ENCODE measurements at regions not wholly inside any gene's neighbourhood (a gene's known extent, or its start where the extent isn't known, plus 50 kb on each side); places are given as distances from the start of the nearest gene placed in this dataset.

DNA sequence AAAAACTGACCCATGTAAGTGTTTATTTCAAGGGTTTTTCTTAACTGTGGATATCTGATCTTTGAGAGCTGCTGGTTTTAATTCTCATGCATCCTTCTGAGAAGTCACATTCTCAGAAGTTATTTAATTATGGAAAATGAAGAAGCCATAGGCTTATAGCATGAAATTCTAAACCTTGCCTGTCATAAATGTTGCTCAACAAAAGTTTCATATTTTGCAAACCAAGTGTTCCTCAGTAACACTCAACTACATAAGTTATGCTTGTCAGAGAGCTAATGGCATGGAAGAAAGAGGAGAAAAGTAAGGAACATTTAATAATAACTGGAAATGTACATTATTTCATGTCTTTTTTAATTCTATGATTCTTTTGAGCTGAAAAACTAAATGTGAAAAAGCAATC lies 78.6 kb upstream of the MPP7 start:
- ChIA-PET POLR2A (no interaction called here), CTCF (interaction anchor here (0.5 to 5.1 kb wide), 16 partner anchors 10 to 1070 kb away, joined by 3 to 83 read pairs (median 4); no protein-coding TSS in a partner anchor)
- FAIRE-seq: no peak
- H3K36me3 ChIP-seq (ENCODE audit: control insufficient read depth in 2 of 2, extremely low read depth in 1 of 2, insufficient read depth in 2 of 2, low read length in 2 of 2): no peaks in the 10 kb centered on the region
- H3K9ac ChIP-seq (replicated peaks; ENCODE audit: extremely low read depth, insufficient read depth, low read length): no peak overlapping the region
- H3K4me3 ChIP-seq (replicated peaks in 1 of 3; ENCODE audit: insufficient read depth in 1 of 3, low read depth in 1 of 3, low read length in 3 of 3): no peak overlapping the region
- no peaks in the 10 kb centered on the region for H3K9me3 ChIP-seq (replicated peaks; ENCODE audit: control insufficient read depth, insufficient read depth, low read length)
- dilution Hi-C loops (cut with MboI; ENCODE audit: extremely low pct_ligation_motif_present, low sequenced_read_pairs) (no loop called here), intact Hi-C loops (cut with micrococcal nuclease) (loop anchor here (1.0 to 5.0 kb wide), 5 partner anchors 78 to 824 kb away; partner anchors contain the start of gene MPP7)
- TF ChIP-seq JUN (IDR thresholded peaks at IDR 0.05; ENCODE audit: borderline replicate concordance, insufficient read depth, insufficient read length, low read depth) (no peak), GATA2 (IDR thresholded peaks at IDR 0.05; ENCODE audit: insufficient read depth, insufficient read length, low read depth, low read length) (no peak), FOS (IDR thresholded peaks at IDR 0.05; ENCODE audit: borderline replicate concordance, insufficient read depth, low read length) (no peak), POLR2AphosphoS5 (IDR thresholded peaks at IDR 0.05; ENCODE audit: insufficient read depth, low read depth, low read length) (no peak), POLR2A (IDR thresholded peaks at IDR 0.05; ENCODE audit: low read depth, low read length) (no peak), CTCF (IDR thresholded peaks at IDR 0.05; ENCODE audit: extremely low read depth in 1 of 2, insufficient read depth in 1 of 2, low read depth in 1 of 2, low read length in 2 of 2) (no peak), MYC (IDR thresholded peaks at IDR 0.05; ENCODE audit: low read depth, low read length) (no peak), EZH2 (IDR thresholded peaks at IDR 0.05; ENCODE audit: borderline replicate concordance, low read depth, low read length, severe bottlenecking) (no peak)
- TF ChIP-seq, protein P1, sequence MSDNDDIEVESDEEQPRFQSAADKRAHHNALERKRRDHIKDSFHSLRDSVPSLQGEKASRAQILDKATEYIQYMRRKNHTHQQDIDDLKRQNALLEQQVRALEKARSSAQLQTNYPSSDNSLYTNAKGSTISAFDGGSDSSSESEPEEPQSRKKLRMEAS (IDR thresholded peaks at IDR 0.05; ENCODE audit: insufficient read depth, insufficient read length): no peak
- no TSS peak for BruUV-seq (replicated peaks)
- H3K27ac ChIP-seq (ENCODE audit: insufficient read depth, low read depth, low read length): no peak overlapping the region
- H4K20me1 ChIP-seq (replicated peaks; ENCODE audit: control insufficient read depth, extremely low read depth, insufficient read depth, low read length): no peaks in the 10 kb centered on the region
- peaks cover 0 to 1% of the 10 kb centered on the region in 2 experiments for H3K27me3 ChIP-seq (ENCODE audit: control insufficient read depth in 2 of 2, insufficient read depth in 2 of 2, low read length in 2 of 2)
- DNase-seq (ENCODE audit: low read depth, low spot score): no peak
- no peaks in the 10 kb centered on the region for H3K4me1 ChIP-seq (ENCODE audit: control insufficient read depth, extremely low read depth, insufficient read depth, low read length)
- H3K79me2 ChIP-seq (ENCODE audit: control insufficient read depth, insufficient read depth, low read length): no peaks in the 10 kb centered on the region
- no peaks in the 10 kb centered on the region for H3K9me1 ChIP-seq (replicated peaks; ENCODE audit: control insufficient read depth, extremely low read depth, insufficient read depth, low read length)
- H3K4me2 ChIP-seq (ENCODE audit: insufficient read depth, low read length): no peak overlapping the region
- no peak overlapping the region for H2AFZ ChIP-seq (ENCODE audit: low read depth, low read length)
